HG03521 (cell line): ENCODE measurements at regions not wholly inside any gene's neighbourhood (a gene's known extent, or its start where the extent isn't known, plus 50 kb on each side); places are given as distances from the start of the nearest gene placed in this dataset.
A peak's percentile ranks its signal among the peaks of the same experiment; 100 is the strongest.

Experiments
- ATAC-seq: cut with Tn5 transposase; IDR thresholded peaks from one replicate; pipeline ENCODE4 v1.9.1; 2021; ENCODE audit warnings: mild to moderate bottlenecking, moderate library complexity; ENCODE audit not compliant: unreplicated experiment

- ATAC-seq: no peak
Measured at GRCh38 chr5:145292278-145292677, 542.9 kb downstream of the PRELID2 start.

GRCh38 chr5:145283141-145283810 is 551.9 kb downstream of the PRELID2 start:
- ATAC-seq: no peak

- no peak for ATAC-seq
Measured at GRCh38 chr5:145280806-145281205, 554.3 kb downstream of the PRELID2 start.

GRCh38 chr5:145280214-145280613 is 554.9 kb downstream of the PRELID2 start:
- ATAC-seq: no peak

- no peak for ATAC-seq
Measured at GRCh38 chr5:145260670-145261069, 574.5 kb downstream of the PRELID2 start.

- ATAC-seq: no peak
Measured at GRCh38 chr5:145247745-145248040, 587.4 kb downstream of the PRELID2 start.

- ATAC-seq: no peak
Measured at GRCh38 chr5:145246961-145247744, 588.0 kb downstream of the PRELID2 start.

- no peak for ATAC-seq
Measured at GRCh38 chr5:145246379-145246778, 588.8 kb downstream of the PRELID2 start.

- ATAC-seq: no peak
Measured at GRCh38 chr5:145245354-145245753, 589.8 kb downstream of the PRELID2 start.

GRCh38 chr5:145244788-145245187 is 590.4 kb downstream of the PRELID2 start:
- ATAC-seq: no peak

GRCh38 chr5:145244251-145244650 is 590.9 kb downstream of the PRELID2 start:
- ATAC-seq: no peak

GRCh38 chr5:145243016-145243415 is 592.1 kb downstream of the PRELID2 start:
- ATAC-seq: no peak

- no peak for ATAC-seq
Measured at GRCh38 chr5:145242551-145242950, 592.6 kb downstream of the PRELID2 start.

GRCh38 chr5:145237843-145238242 is 597.3 kb downstream of the PRELID2 start:
- ATAC-seq: peak; percentile 61

- no peak for ATAC-seq
Measured at GRCh38 chr5:145236983-145237382, 598.2 kb downstream of the PRELID2 start.

- no peak for ATAC-seq
Measured at GRCh38 chr5:145236127-145236526, 599.0 kb downstream of the PRELID2 start.

- ATAC-seq: no peak
Measured at GRCh38 chr5:145233461-145233860, 601.7 kb downstream of the PRELID2 start.

GRCh38 chr5:145230781-145231180 is 604.4 kb downstream of the PRELID2 start:
- no peak for ATAC-seq

GRCh38 chr5:145228564-145228963 is 606.6 kb downstream of the PRELID2 start:
- no peak for ATAC-seq

GRCh38 chr5:145227881-145228280 is 607.3 kb downstream of the PRELID2 start:
- no peak for ATAC-seq

- no peak for ATAC-seq
Measured at GRCh38 chr5:145226726-145227125, 608.4 kb downstream of the PRELID2 start.

GRCh38 chr5:145225529-145225928 is 609.6 kb downstream of the PRELID2 start:
- ATAC-seq: no peak

GRCh38 chr5:145223582-145223981 is 611.6 kb downstream of the PRELID2 start:
- ATAC-seq: no peak
